Suppressor macrophage treated with lipopolysaccharide for 4 hours (primary cell): ENCODE measurements at regions not wholly inside any gene's neighbourhood (a gene's known extent, or its start where the extent isn't known, plus 50 kb on each side); places are given as distances from the start of the nearest gene placed in this dataset.
"Not testable (repeated sequence)": the region's sequence is repeated elsewhere in the genome, so short reads cannot be mapped to it uniquely, and the experiment has no call there.

Experiments used
- DNase-seq: peaks from one replicate; pipeline ENCODE4 v3.0.0-alpha.2; 2020

DNA sequence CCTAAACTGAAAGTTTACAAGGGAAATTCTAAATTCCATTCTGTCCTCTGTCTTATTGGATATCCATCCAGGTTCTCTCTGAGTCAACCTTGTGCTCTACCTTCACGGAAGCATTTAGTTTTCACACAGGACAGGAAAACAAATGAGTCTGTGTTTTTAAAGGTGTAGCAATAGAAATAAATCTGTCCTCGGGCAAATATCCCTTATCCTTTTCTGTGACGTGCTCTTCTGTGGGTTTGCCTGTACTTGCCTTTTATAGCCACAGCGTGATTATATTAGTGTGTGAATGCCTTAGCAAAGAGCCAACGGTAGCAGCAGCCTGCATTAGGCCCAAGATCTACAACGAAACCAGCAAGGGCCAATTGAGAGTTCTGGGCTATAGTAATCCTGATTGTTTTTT, 127.2 kb upstream of the PLSCR5 start:
- no peak for DNase-seq

DNA sequence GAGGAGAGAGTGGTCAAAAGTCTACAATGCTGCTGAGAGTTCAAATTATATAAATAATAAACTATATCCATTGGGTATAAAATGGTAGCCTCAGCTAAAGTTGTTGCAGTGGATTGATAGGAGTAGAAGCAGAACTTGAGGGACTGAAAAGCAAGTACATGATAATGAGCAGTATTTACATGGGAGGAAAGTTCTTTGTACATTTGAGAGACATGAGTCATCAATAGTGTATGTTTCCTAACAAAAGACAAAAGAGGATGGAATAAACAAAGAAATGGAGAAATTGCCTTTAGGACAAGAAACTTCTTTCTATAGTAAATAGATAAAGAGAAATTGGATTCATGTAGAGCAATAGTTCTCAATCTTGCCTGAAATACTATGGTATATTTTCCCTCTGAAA, 110.0 kb upstream of the PLSCR5 start:
- no peak for DNase-seq

DNA sequence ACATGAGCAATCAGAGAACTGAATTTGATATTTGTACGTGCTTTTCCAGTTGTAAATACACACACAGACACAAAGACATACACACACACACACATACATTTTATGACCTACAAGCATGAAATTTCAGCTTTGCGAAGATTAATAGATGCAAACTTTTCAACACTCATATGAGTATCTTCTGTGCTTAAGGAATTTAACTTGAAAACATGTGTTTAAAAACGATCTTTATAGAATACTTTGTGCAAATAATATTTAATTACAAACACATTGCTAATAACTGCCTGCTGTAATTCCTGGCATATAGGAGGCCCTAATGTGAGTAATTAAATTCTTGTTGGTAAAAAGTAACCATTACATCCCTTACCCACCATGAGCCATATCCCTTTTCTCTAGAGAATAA, 107.7 kb upstream of the PLSCR5 start:
- DNase-seq: no peak

DNA sequence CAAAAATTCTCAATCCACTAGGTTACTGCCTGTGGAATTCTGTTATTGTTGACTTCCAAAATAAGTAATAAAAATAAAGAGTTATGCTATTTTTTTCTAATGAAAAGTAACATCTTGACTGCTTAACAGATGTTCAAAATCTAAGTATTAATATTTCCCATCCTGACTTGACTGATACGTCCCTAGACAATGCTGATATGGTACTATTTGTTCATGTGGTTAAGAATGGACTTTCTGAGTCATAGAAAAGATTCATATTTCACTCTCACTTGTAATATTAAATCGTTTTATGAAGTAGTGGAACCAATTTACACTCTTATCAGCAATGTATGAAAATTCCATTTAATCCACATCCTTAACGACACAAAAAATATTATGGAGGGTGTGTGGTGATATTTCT, 104.8 kb upstream of the PLSCR5 start:
- no peak for DNase-seq

DNA sequence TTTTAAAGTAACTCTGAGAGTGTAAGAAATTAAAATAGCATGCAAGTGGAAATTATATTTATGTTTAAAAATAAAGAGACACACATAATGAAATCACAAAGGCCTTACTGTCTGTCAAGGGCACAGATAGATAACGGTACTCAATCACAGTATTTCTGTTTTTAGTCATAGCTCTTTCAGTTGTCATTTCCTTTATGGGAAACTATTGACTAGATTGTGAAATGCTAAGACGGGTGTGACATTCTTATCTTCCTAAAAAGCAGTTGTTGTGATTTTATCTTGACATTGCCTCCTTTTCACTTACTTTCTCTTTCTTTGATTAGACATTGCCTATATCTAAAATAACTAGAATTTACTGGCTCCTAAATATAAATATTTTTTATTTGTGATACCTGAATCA, 100.1 kb upstream of the PLSCR5 start:
- no peak for DNase-seq

DNA sequence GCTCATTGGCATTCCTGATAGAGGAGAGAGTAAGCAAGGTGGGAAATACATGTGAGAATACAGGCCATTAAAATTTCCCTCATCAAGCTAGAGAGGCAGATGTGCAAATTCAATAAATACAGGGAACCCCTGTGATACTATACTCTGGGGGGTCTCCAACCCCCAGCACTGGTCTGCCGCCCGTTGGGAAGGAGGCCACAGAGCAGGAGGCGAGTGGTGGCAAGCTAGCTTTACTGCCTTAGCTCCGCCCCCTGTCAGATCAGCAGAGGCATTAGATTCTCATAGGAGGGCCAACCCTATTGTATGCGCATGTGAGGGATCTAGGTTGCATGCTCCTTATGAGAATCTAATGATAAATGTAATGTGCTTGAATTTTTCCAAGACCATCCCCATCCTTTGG, 97.1 kb upstream of the PLSCR5 start:
- no peak for DNase-seq

DNA sequence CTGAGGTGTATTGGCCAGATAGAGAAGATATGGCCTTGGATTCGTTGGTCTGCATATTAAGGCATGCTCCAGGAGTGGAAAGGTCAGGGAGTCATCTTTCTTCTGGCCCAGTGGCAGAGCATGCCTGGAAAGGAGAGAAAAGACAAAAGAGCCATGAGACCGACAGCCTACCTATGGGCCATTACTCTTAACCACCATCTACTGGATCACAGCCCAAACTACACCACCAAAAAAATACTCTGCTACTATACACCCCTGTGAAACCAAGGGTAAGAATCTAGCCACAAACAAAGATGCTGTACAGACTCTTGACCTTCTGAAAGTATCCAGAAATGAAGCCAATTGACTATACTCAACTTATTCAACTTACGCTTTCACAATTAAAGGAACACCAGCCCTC, 96.1 kb upstream of the PLSCR5 start:
- DNase-seq: no peak

DNA sequence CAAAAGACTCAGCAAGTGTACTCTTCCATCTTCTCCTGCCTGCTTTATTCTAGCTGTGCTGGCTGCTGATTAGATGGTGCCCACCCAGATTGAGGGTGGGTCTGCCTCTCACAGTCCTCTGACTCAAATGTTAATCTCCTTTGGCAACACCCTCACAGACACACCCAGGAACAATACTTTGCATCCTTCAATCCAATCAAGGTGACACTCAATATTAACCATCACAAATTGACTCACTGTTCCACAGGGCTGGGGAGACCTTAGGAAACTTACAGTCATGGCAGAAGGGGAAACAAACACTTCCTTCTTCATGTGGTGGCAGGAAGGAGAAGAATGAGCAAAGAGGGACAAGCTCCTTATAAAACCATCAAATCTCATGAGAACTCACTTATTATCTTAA, 94.9 kb upstream of the PLSCR5 start:
- DNase-seq: not testable (repeated sequence)

DNA sequence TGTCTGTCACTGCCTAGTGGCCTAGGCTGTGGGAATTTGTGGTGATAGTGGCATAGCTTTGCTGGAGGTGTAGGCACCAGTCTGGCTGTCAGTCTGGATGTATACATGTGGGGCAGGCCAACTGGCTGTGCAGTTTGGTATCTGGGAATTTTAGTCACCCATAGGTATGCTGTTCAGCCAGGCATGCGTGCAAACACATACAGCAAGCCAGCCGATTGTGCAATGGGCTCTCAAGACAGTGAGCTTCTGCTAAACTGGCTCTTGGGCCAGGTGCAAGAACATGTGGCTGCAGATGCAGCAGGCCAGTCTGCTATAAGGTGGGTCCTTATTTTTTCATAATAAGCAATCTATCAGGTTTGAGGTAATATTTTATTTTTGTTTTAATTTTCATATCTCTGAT, 87.1 kb upstream of the PLSCR5 start:
- DNase-seq: no peak

DNA sequence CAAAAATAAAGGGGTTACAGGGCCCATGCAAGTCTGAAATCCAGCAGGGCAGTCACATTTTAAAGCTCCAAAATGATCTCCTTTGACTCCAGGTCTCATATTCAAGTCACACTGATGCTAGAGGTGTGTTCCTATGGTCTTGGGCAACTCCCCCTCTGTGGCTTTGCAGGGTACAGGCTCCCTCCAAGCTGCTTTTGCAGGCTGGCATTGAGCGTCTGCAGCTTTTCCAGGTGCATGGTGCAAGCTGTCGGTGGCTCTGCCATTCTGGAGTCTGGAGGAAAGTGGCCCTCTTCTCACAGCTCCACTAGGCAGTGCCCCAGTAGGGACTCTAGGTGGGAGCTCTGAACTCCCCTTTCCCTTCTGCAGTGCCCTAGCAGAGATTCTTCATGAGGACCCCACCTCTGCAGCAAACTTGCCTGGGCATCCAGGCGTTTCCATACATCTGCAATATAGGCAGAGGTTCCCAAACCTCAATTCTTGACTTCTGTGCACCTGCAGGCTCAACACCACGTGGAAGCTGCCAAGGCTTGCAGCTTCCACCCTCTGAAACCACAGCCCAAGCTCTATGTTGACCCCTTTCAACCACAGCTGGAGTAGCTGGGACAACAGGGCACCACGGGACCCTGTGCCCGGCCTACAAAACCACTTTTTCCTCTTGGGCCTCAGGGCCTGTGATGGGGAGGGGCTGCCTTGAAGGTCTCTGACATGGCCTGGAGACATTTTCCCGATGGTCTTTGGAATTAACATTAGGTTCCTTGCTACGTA, 80.1 kb upstream of the PLSCR5 start:
- no peak for DNase-seq

DNA sequence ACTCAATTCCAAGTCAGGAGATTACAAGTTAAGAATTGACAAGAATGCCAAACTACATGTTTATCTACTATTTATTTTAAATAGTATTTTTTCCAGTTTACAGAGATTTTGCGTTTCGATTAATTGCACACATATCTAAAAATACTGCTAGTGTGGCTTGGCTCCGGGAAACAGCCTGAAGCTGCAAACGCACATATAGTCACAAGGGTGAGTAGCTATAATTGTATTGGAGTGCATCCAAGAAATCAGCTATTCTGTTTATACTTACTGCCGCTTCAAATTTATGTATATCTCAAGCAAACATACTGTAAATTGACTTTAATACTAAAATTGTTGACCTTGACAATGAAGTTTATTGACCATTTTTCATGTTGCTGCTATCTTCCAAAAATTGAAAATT, 77.0 kb upstream of the PLSCR5 start:
- no peak for DNase-seq

DNA sequence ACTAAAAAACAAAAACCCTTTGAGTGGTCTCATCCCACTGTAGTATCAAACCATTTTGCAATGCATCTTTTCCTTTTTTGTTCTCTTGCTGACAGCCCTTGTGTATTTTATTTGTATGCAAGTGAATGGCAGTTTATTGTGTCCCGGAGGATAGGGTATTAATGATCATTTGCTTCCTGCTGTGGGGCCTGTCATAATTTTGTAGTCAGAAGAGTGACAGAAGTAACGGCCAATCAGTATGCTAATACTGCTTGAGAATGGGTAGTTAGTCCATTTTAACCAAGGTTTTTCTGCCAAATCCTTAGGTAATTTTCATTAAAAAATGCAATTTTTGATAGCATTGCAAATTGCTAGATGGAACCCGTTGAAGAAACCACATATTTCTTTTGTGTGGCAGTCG, 75.5 kb upstream of the PLSCR5 start:
- no peak for DNase-seq

DNA sequence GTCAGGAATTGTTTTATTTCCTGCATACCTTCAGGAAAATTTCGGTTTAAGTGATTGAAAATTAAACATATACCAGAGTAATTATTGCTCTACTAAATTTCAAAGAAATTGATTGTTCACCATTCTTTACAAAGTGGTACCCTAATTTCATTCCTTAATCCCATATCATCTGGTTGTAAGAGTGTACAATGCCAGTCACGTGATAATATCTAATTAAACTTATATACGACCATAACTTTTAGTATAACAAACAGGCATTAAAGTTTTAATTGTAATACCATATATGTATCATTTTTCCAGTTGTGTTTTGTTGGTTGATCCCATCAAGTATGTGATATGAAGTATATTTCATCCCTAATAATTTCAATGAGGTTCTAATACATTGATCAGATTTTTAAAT, 74.8 kb upstream of the PLSCR5 start:
- DNase-seq: no peak

DNA sequence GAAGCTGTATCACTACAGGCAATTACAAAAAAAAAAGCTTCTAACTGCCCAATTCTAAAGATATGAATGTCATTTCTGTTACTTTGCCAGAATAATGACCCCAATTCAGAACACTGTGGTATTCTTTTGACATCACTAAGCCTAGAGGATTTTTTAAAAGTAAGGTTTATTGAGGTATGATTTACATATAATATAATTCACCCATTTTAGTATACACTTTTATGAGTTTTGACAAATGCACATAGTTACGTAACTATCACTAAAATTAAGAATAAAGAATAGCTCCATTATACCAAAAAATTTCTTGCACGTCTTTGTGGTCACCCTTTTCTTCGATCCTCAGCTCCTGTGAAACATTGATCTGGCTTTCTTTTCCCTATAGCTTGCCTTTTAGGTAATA, 74.0 kb upstream of the PLSCR5 start:
- no peak for DNase-seq

DNA sequence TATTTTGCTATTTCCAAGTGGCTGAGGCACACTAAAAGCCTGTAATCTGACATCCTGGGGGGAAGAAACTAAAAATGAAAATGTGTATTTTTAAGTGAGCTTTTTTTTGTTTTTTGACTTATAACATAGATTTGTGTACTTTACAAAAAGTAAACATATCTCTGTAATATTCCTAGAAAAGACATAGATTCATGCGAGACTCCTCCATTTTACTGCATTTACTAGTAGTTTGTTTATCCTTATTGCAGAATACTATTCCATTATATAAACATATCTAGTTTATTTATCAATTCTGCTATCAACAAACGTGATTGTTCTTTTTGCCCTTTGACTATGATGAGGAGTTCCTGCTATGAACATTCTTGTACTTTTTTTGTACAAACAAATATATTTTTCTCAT, 67.8 kb upstream of the PLSCR5 start:
- no peak for DNase-seq

DNA sequence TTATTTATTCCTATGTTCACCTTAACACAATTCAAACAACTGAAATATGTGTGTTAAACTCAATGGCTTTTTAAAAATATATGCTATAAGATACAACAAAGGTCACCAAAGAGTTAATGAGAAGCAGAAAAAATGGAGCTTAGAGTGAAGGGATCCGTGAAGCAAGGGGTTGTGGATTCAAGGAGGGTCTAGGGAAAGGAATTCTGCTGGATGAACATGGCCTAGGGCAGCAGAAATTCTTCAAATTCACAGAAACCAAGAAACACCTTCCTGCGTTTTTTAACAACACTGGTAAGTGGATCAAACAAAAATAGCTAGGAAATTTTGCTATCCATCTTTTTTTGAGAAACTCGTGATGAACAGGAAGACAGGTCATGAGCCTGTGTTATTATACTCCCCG, 59.3 kb upstream of the PLSCR5 start:
- DNase-seq: no peak

DNA sequence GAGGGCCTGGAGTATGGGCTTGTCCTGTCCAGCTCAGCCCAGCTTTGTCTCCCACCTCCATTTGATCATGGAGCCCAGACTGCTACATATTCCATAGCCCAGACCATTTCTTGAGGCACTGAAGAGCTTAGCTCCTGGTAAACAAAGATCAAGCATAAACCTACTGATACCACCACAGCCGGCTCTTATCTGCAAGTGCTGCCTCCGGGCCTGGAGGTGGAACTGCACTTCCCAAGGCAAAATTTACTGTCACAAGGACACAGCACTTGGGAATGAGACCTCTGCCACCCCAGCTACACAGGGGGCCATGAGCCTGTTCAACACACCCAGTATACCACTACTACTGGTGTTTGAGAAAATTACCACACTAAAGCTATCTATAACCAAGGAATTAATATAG, 53.7 kb upstream of the PLSCR5 start:
- DNase-seq: no peak

DNA sequence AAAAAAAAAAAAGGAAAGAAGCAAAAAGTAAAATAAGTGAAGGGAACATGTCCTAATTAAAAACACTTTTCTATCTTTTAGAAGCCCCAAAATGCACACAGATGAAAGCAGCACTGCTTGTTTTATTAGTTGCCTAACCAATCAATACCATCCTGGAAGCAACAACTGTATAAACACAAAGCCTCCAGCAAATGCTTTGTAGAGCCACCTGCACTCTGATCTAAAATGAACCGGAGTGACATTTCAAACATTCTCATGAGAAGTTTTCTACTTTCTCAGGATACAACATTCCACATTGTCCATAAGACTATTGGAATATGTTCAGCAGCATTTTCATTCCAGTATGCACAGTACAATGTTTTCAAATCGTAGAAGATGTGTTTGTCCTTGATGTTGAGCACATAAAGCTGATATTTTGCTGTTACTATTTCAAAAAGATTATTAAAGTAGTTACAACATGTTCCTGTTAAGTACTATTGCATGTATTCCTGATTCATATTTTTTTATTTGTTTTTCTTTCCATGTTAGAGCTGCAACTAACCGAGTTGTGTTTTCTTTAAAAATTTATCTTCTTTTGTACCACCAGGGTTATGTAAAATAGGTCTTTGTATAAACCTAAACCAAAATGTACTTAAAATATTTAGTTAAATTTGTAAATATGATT, 50.3 kb upstream of the PLSCR5 start:
- no peak for DNase-seq
